Mesenchymal stem cell (in vitro differentiated cells and primary cell): ENCODE measurements at regions not wholly inside any gene's neighbourhood (a gene's known extent, or its start where the extent isn't known, plus 50 kb on each side); places are given as distances from the start of the nearest gene placed in this dataset.

Experiments used
- DNase-seq: peaks from one replicate; pipeline ENCODE4 v3.0.0-alpha.2; 2013
- H2AFZ ChIP-seq: one replicate; pipeline ENCODE4 v1.6.1; 2013; ENCODE audit warnings: low read depth, mild to moderate bottlenecking, control low read depth, inconsistent platforms, low read length, moderate library complexity
- H2AK5ac ChIP-seq: 2 replicates; pipeline ENCODE4 v1.6.1; 2013; ENCODE audit warnings: low read length, moderate library complexity, mild to moderate bottlenecking, inconsistent platforms; ENCODE audit not compliant: severe bottlenecking
- H2BK120ac ChIP-seq: one replicate; pipeline ENCODE4 v1.6.1; 2013; ENCODE audit warnings: low read depth, mild to moderate bottlenecking, inconsistent platforms, low read length, moderate library complexity
- H2BK12ac ChIP-seq, 2 experiments: one replicate each; pipeline ENCODE4 v1.6.1; 2013; ENCODE audit warnings: inconsistent platforms in 2 of 2, low read length in 2 of 2, mild to moderate bottlenecking in 2 of 2, moderate library complexity in 2 of 2, control low read depth in 1 of 2
- H2BK15ac ChIP-seq: one replicate; pipeline ENCODE4 v1.6.1; 2013; ENCODE audit warnings: mild to moderate bottlenecking, low read depth, inconsistent platforms; ENCODE audit not compliant: poor library complexity, severe bottlenecking
- H2BK5ac ChIP-seq: 2 replicates; pipeline ENCODE4 v1.6.1; 2013; ENCODE audit warnings: low read depth, mild to moderate bottlenecking, low read length, control low read depth, inconsistent platforms; ENCODE audit not compliant: poor library complexity, severe bottlenecking
- H3K14ac ChIP-seq, 2 experiments: one replicate each; pipeline ENCODE4 v1.6.1; 2013; ENCODE audit warnings: inconsistent platforms in 2 of 2, low read length in 2 of 2, control low read depth in 1 of 2, mild to moderate bottlenecking in 1 of 2, moderate library complexity in 1 of 2
- H3K18ac ChIP-seq, 2 experiments: one replicate each; pipeline ENCODE4 v1.6.1; 2013; ENCODE audit warnings: inconsistent platforms in 2 of 2, low read length in 2 of 2, control low read depth in 1 of 2, low read depth in 1 of 2, mild to moderate bottlenecking in 1 of 2
- H3K23ac ChIP-seq, 2 experiments: one replicate each; pipeline ENCODE4 v1.6.1; 2013; ENCODE audit warnings: inconsistent platforms in 2 of 2, low read length in 2 of 2, mild to moderate bottlenecking in 2 of 2, moderate library complexity in 2 of 2, control low read depth in 1 of 2
- H3K27ac ChIP-seq: 2 replicates; pipeline ENCODE4 v1.5.1; 2013; ENCODE audit warnings: mild to moderate bottlenecking, moderate library complexity, low read length, control low read depth, inconsistent platforms; ENCODE audit not compliant: poor library complexity, severe bottlenecking
- H3K27me3 ChIP-seq, 2 experiments: 2 replicates each; pipeline versions ENCODE4 v1.6.1 to v1.7.0; 2013; ENCODE audit warnings: low read length in 2 of 2, mild to moderate bottlenecking in 2 of 2, moderate library complexity in 2 of 2, control low read depth in 1 of 2, inconsistent platforms in 1 of 2; ENCODE audit not compliant: control insufficient read depth in 1 of 2, insufficient read depth in 1 of 2
- H3K36me3 ChIP-seq, 2 experiments: 2 replicates each; pipeline versions ENCODE4 v1.6.1 to v1.7.0; 2013; ENCODE audit warnings: low read length in 2 of 2, control low read depth in 1 of 2, inconsistent platforms in 1 of 2, low read depth in 1 of 2, mild to moderate bottlenecking in 1 of 2; ENCODE audit not compliant: insufficient read depth in 2 of 2, control insufficient read depth in 1 of 2
- H3K4ac ChIP-seq, 2 experiments: one replicate each; pipeline ENCODE4 v1.6.1; 2013; ENCODE audit warnings: inconsistent platforms in 2 of 2, low read length in 2 of 2, mild to moderate bottlenecking in 2 of 2, moderate library complexity in 2 of 2, control low read depth in 1 of 2, low read depth in 1 of 2
- H3K4me1 ChIP-seq: 2 replicates; pipeline ENCODE4 v1.6.1; 2013; ENCODE audit warnings: low read depth, low read length, control low read depth; ENCODE audit not compliant: control insufficient read depth, insufficient read depth
- H3K4me2 ChIP-seq: 2 replicates; pipeline ENCODE4 v1.6.1; 2013; ENCODE audit warnings: low read length, mild to moderate bottlenecking, inconsistent platforms; ENCODE audit not compliant: poor library complexity, severe bottlenecking
- H3K4me3 ChIP-seq, 2 experiments: 2 replicates each; pipeline versions ENCODE4 v1.5.1 to v1.7.0; 2013; ENCODE audit warnings: low read length in 2 of 2, mild to moderate bottlenecking in 2 of 2, control low read depth in 1 of 2, low read depth in 1 of 2; ENCODE audit not compliant: insufficient read depth in 1 of 2
- H3K79me1 ChIP-seq: replicated peaks from 2 replicates; pipeline ENCODE4 v1.6.1; 2013; ENCODE audit warnings: mild to moderate bottlenecking, control low read depth, low read length, inconsistent platforms; ENCODE audit not compliant: poor library complexity, severe bottlenecking
- H3K9ac ChIP-seq: 2 replicates; pipeline ENCODE4 v1.7.0; 2013; ENCODE audit warnings: mild to moderate bottlenecking, low read length, moderate library complexity
- H3K9me3 ChIP-seq: 2 replicates; pipeline ENCODE4 v1.7.0; 2013; ENCODE audit warnings: mild to moderate bottlenecking, low read length; ENCODE audit not compliant: control insufficient read depth
- H4K8ac ChIP-seq: one replicate; pipeline ENCODE4 v1.6.1; 2013; ENCODE audit warnings: inconsistent platforms, mild to moderate bottlenecking, low read length, moderate library complexity
- H4K91ac ChIP-seq: one replicate; pipeline ENCODE4 v1.6.1; 2013; ENCODE audit warnings: mild to moderate bottlenecking, low read length, inconsistent platforms
- WGBS: methylation state at CpG from one replicate; pipeline ENCODE4 v1.1.7; 2013; ENCODE audit warnings: mixed read lengths; 5-methylcytosine and 5-hydroxymethylcytosine counted together

DNA sequence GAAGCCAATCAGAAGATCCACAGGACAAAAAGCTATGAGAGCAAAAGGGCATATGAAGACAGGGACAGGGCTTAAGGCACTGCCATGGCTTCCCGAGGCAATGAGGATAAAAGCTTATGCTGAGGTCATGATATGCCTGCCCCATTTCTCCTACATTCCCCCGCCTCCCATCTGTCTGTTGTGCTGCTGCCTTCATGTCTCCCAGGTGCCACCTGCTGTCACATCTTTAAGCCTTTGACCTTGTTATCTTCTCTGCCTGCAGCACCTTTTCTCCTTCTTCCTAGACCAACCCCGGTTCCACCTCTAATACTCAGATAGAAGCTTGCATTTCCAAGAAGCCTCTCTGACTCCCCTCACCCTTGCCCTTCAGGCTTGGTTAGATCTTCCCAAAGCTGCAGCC, 213.8 kb downstream of the ARRDC4 start:
- no peak overlapping the region for H3K9ac ChIP-seq
- no peak overlapping the region for H2AFZ ChIP-seq
- H3K36me3 ChIP-seq = no peaks in the 10 kb centered on the region
- WGBS = 50% methylated on average over 3 of the region's 3 CpGs
- no peak overlapping the region for H3K4me3 ChIP-seq
- no peak overlapping the region for H2BK120ac ChIP-seq
- H3K27ac ChIP-seq = no peak overlapping the region
- H3K23ac ChIP-seq = no peak overlapping the region
- H3K27me3 ChIP-seq = peaks cover 0 to 8% of the 10 kb centered on the region in 2 experiments
- no peak overlapping the region for H2BK5ac ChIP-seq
- H2BK12ac ChIP-seq = no peak overlapping the region
- no peak overlapping the region for H3K18ac ChIP-seq
- no peaks in the 10 kb centered on the region for H3K9me3 ChIP-seq
- H3K4me1 ChIP-seq = no peaks in the 10 kb centered on the region
- H3K79me1 ChIP-seq = no peaks in the 10 kb centered on the region
- H3K4me2 ChIP-seq = no peak overlapping the region
- DNase-seq = no peak
- H4K91ac ChIP-seq = no peak overlapping the region
- H2AK5ac ChIP-seq = no peak overlapping the region
- H3K14ac ChIP-seq = no peak overlapping the region
- H4K8ac ChIP-seq = no peak overlapping the region
- H2BK15ac ChIP-seq = no peak overlapping the region
- no peak overlapping the region for H3K4ac ChIP-seq

DNA sequence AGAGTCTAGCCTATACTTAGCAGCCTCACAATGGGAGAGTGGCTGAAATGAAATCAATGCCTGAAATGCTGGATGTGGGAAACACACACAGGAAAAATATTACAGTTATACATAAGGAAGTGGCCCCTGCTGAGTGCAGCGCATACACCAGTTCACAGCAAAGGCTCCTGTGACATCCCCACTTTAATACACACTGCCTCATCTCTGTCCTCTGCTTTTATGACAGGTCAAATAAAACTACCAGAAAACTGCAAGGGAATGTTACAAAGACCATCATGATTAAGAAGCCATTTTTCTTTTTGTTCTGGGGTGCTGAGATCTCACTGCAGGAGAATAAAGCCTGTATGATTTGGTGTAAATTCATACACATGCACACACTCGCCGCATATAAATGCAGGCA, 214.3 kb downstream of the ARRDC4 start:
- 80% methylated on average over 3 of the region's 3 CpGs for WGBS
- Histone ChIP-seq H3K14ac (no peak overlapping the region), H2AK5ac (no peak overlapping the region), H3K27me3 (peaks cover 0 to 11% of the 10 kb centered on the region in 2 experiments), H3K27ac (no peak overlapping the region), H4K8ac (no peak overlapping the region), H3K9me3 (no peaks in the 10 kb centered on the region), H3K4me2 (no peak overlapping the region), H2AFZ (no peak overlapping the region), H2BK5ac (no peak overlapping the region), H2BK15ac (no peak overlapping the region), H3K23ac (no peak overlapping the region), H3K4ac (no peak overlapping the region), H3K4me3 (no peak overlapping the region), H3K18ac (no peak overlapping the region), H4K91ac (no peak overlapping the region), H3K4me1 (no peaks in the 10 kb centered on the region), H2BK120ac (no peak overlapping the region), H3K9ac (no peak overlapping the region), H3K79me1 (no peaks in the 10 kb centered on the region), H2BK12ac (no peak overlapping the region), H3K36me3 (no peaks in the 10 kb centered on the region)
- DNase-seq = no peak

DNA sequence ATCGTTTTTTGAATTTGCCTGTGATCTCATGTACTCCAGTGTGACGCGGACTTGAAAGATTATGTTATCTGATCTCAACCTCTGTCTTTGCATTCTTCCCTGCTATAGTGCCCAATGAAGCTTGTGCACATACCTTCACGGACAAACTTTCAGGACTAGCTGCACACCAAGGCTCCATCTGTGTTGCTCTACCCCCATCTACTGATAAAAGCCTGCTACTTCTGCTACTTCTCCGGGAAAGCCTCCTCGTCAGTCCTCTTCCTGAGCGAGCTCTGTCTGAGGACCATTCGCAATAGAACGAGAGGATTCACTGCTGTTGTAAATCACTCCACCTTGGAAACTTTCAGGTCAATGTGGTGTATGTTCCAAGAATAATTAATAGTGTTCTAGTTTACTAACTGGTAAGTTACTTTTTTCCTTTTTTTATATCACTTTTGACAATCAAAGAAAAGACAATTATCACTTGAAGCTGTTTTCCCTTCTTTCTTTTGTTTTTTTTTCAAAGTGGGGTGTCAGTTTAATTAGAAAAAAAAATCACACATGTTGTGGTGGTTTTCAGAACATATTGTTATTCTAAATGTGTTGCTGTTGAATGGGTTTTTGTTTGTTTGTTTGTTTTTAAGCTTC, 217.6 kb downstream of the ARRDC4 start:
- Histone ChIP-seq H3K14ac (no peak overlapping the region), H3K27ac (no peak overlapping the region), H3K79me1 (no peaks in the 10 kb centered on the region), H3K4me2 (no peak overlapping the region), H3K27me3 (peaks cover 0 to 23% of the 10 kb centered on the region in 2 experiments), H2BK5ac (no peak overlapping the region), H2AFZ (no peak overlapping the region), H3K9me3 (no peaks in the 10 kb centered on the region), H3K18ac (no peak overlapping the region), H4K8ac (no peak overlapping the region), H4K91ac (no peak overlapping the region), H3K9ac (no peak overlapping the region), H2BK12ac (no peak overlapping the region), H3K36me3 (no peaks in the 10 kb centered on the region), H2BK15ac (no peak overlapping the region), H3K4me1 (no peaks in the 10 kb centered on the region), H2BK120ac (no peak overlapping the region), H2AK5ac (no peak overlapping the region), H3K4ac (no peak overlapping the region), H3K23ac (no peak overlapping the region), H3K4me3 (no peak overlapping the region)
- WGBS = 10% methylated on average over 9 of the region's 9 CpGs
- peak; percentile 52 for DNase-seq

DNA sequence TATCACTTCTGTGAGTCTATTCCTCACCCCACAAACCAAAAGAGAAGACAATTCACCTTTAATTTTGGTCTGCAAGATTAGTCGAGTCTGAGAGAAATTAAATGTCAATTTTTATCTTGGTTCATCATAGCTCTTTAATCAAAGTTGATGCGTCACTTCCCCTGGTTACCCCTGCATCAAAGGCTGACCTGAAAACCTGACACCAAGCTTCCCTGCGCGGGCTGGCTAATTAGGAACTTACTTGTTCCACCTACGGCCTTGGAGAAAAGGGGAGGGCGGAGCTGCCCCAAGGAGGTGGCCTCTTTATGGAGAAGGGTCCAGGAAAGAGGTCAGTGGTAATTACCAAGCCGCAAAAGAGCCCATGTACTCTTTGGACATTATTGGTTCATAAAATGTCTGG, 218.4 kb downstream of the ARRDC4 start:
- Histone ChIP-seq H3K27ac (no peak overlapping the region), H3K4me3 (no peak overlapping the region), H2BK120ac (no peak overlapping the region), H2BK12ac (no peak overlapping the region), H3K4me1 (no peaks in the 10 kb centered on the region), H3K4ac (no peak overlapping the region), H3K23ac (no peak overlapping the region), H3K79me1 (no peaks in the 10 kb centered on the region), H3K18ac (no peak overlapping the region), H2BK5ac (no peak overlapping the region), H4K8ac (no peak overlapping the region), H2BK15ac (no peak overlapping the region), H3K9me3 (no peaks in the 10 kb centered on the region), H3K4me2 (no peak overlapping the region), H2AK5ac (no peak overlapping the region), H3K36me3 (no peaks in the 10 kb centered on the region), H3K27me3 (peaks cover 0 to 20% of the 10 kb centered on the region in 2 experiments), H4K91ac (no peak overlapping the region), H3K14ac (no peak overlapping the region), H3K9ac (no peak overlapping the region), H2AFZ (no peak overlapping the region)
- WGBS = 74% methylated on average over 7 of the region's 7 CpGs
- no peak for DNase-seq
